ENCODE measurements at regions not wholly inside any gene's neighbourhood (a gene's known extent, or its start where the extent isn't known, plus 50 kb on each side); places are given as distances from the start of the nearest gene placed in this dataset.

DNA sequence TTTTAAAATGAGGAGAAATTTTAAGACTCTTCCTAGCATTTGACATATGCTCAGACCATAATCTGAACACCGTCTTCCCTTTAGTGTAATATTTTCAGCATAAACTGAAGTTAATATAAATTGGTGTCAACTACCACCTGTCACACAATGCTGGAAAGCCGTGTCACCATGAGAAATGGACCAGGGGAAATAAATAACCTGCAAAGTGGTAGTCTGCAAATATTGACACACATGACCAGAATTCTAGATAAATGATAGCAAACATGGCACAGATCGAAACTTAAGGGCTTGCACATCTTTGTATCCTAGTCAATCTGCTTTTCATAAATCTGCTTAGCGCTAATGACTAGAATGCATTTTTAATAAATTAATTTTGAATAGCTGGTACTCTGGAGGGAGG lies 191.9 kb downstream of the CD83 start:
- Histone ChIP-seq H3K4me1 (ENCODE audit: control insufficient read depth in 5 of 5, insufficient read depth in 5 of 5, low read length in 5 of 5) (peaks cover 0 to 21% (median 4%) of the 10 kb centered on the region in 5 donors), H3K4me3 (no peak overlapping the region), H3K9me3 (ENCODE audit: control insufficient read depth in 4 of 4, insufficient read depth in 3 of 4, low read length in 3 of 4) (peaks cover 0 to 2% (median 0%) of the 10 kb centered on the region in 4 donors), H3K9ac (ENCODE audit: insufficient read depth in 1 of 2, low read length in 2 of 2) (no peak overlapping the region), H3K36me3 (ENCODE audit: control insufficient read depth in 4 of 4, insufficient read depth in 4 of 4, low read length in 4 of 4) (no peaks in the 10 kb centered on the region), H3K27ac (ENCODE audit: low read depth in 1 of 2, low read length in 1 of 2) (no peak overlapping the region), H3K27me3 (ENCODE audit: control insufficient read depth in 3 of 3, insufficient read depth in 3 of 3, low read length in 2 of 3) (no peaks in the 10 kb centered on the region)
- ATAC-seq (ENCODE audit: insufficient read depth, low FRiP score): no peak
- no peak for DNase-seq
- TF ChIP-seq, protein P1, sequence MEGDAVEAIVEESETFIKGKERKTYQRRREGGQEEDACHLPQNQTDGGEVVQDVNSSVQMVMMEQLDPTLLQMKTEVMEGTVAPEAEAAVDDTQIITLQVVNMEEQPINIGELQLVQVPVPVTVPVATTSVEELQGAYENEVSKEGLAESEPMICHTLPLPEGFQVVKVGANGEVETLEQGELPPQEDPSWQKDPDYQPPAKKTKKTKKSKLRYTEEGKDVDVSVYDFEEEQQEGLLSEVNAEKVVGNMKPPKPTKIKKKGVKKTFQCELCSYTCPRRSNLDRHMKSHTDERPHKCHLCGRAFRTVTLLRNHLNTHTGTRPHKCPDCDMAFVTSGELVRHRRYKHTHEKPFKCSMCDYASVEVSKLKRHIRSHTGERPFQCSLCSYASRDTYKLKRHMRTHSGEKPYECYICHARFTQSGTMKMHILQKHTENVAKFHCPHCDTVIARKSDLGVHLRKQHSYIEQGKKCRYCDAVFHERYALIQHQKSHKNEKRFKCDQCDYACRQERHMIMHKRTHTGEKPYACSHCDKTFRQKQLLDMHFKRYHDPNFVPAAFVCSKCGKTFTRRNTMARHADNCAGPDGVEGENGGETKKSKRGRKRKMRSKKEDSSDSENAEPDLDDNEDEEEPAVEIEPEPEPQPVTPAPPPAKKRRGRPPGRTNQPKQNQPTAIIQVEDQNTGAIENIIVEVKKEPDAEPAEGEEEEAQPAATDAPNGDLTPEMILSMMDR (IDR thresholded peaks at IDR 0.05; ENCODE audit: control extremely low read depth, extremely low read depth): no peak
- 77 to 91% methylated on average over 4 of the region's 4 CpGs for WGBS, 2 donors

DNA sequence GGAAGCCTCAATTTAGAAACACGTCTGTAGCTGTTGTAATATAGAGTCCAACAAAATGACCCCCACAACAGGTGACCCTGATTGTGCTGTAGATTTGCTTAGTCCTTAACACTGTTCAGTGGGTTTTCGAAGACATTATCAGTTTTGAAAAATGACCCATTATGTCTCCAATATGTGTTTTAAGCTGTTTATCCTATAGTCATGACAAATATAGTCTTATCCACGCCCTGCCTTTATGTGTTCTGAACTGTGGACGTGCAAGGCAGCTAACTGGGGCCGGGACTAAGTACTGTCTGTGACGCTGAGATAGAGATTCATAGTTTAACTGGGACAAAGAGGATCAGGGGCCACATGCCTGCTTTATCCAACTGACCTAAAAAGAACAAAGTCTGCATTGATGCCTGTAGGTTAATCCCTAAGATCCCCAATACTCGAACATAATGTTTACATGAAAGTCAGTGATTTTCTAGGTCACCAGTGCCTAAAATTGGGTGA lies 192.4 kb downstream of the CD83 start:
- Histone ChIP-seq H3K9ac (ENCODE audit: insufficient read depth in 1 of 2, low read length in 2 of 2) (no peak overlapping the region), H3K4me3 (no peak overlapping the region), H3K4me1 (ENCODE audit: control insufficient read depth in 5 of 5, insufficient read depth in 5 of 5, low read length in 5 of 5) (peaks cover 0 to 21% (median 3%) of the 10 kb centered on the region in 5 donors), H3K27me3 (ENCODE audit: control insufficient read depth in 3 of 3, insufficient read depth in 3 of 3, low read length in 2 of 3) (no peaks in the 10 kb centered on the region), H3K9me3 (ENCODE audit: control insufficient read depth in 4 of 4, insufficient read depth in 3 of 4, low read length in 3 of 4) (peaks cover 0 to 2% (median 0%) of the 10 kb centered on the region in 4 donors), H3K27ac (ENCODE audit: low read depth in 1 of 2, low read length in 1 of 2) (no peak overlapping the region), H3K36me3 (ENCODE audit: control insufficient read depth in 4 of 4, insufficient read depth in 4 of 4, low read length in 4 of 4) (no peaks in the 10 kb centered on the region)
- no peak for ATAC-seq (ENCODE audit: insufficient read depth, low FRiP score)
- WGBS, 2 donors: 86 to 89% methylated on average over 7 of the region's 7 CpGs
- DNase-seq: no peak
- TF ChIP-seq, protein P1 (IDR thresholded peaks at IDR 0.05; ENCODE audit: control extremely low read depth, extremely low read depth): no peak

DNA sequence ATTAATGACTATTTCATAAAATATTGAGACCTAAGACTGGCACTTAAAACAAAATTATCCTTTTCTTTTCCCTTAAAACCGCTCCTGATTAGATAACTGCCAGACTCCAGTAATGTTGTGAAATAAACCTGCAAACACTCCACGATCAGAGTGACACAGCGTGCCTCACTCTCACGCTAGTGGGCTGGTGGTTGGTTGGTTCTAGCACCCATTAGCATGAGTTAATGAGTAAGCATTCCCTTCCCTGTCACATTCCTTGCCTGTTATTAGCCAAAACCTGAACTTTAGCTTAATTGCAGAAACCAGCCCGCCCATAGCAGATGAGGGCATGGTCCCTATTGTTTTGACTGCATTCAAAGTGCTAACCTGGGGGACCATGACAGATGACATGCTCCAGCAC lies 193.4 kb downstream of the CD83 start:
- ATAC-seq (ENCODE audit: insufficient read depth, low FRiP score) (peak; percentile 85), DNase-seq (peak in 1 of 3 donors; percentile 33)
- H3K9me3 ChIP-seq (ENCODE audit: control insufficient read depth in 4 of 4, insufficient read depth in 3 of 4, low read length in 3 of 4): peaks cover 0 to 2% (median 0%) of the 10 kb centered on the region in 4 donors
- peaks cover 0 to 22% (median 3%) of the 10 kb centered on the region in 5 donors for H3K4me1 ChIP-seq (ENCODE audit: control insufficient read depth in 5 of 5, insufficient read depth in 5 of 5, low read length in 5 of 5)
- H3K9ac ChIP-seq (ENCODE audit: insufficient read depth in 1 of 2, low read length in 2 of 2): no peak overlapping the region
- H3K27me3 ChIP-seq (ENCODE audit: control insufficient read depth in 3 of 3, insufficient read depth in 3 of 3, low read length in 2 of 3): no peaks in the 10 kb centered on the region
- TF ChIP-seq, protein P1 (IDR thresholded peaks at IDR 0.05; ENCODE audit: control extremely low read depth, extremely low read depth): no peak
- WGBS, 2 donors: 53 to 60% methylated on average over 5 of the region's 5 CpGs
- H3K36me3 ChIP-seq (ENCODE audit: control insufficient read depth in 4 of 4, insufficient read depth in 4 of 4, low read length in 4 of 4): no peaks in the 10 kb centered on the region
- H3K4me3 ChIP-seq: no peak overlapping the region
- peak overlapping the region in 1 of 2 donors; percentile 46 for H3K27ac ChIP-seq (ENCODE audit: low read depth in 1 of 2, low read length in 1 of 2)

DNA sequence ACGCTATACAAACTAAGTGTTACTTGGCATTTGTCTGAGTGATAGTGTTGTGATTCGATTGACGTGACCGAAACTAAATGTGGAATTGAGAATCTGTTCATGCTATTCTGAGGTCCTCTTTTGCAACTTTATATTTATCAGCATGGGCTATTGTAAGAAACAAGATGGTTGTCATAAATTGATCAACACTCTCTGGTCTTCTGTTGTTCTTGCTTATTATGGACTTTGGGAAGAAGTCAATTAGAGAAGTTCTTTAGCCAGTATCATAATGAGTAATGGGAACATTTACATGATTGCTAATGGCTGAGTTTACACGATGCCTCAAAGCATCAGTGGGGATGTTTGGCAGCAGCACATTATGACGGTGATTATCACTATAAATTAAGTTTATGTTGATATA lies 195.0 kb downstream of the CD83 start:
- peaks cover 0 to 25% (median 10%) of the 10 kb centered on the region in 5 donors for H3K4me1 ChIP-seq (ENCODE audit: control insufficient read depth in 5 of 5, insufficient read depth in 5 of 5, low read length in 5 of 5)
- H3K27me3 ChIP-seq (ENCODE audit: control insufficient read depth in 3 of 3, insufficient read depth in 3 of 3, low read length in 2 of 3): no peaks in the 10 kb centered on the region
- 85 to 92% methylated on average over 6 of the region's 6 CpGs for WGBS, 2 donors
- H3K9ac ChIP-seq (ENCODE audit: insufficient read depth in 1 of 2, low read length in 2 of 2): no peak overlapping the region
- no peaks in the 10 kb centered on the region for H3K36me3 ChIP-seq (ENCODE audit: control insufficient read depth in 4 of 4, insufficient read depth in 4 of 4, low read length in 4 of 4)
- no peak for DNase-seq
- no peak for ATAC-seq (ENCODE audit: insufficient read depth, low FRiP score)
- no peak overlapping the region for H3K4me3 ChIP-seq
- TF ChIP-seq, protein P1 (IDR thresholded peaks at IDR 0.05; ENCODE audit: control extremely low read depth, extremely low read depth): no peak
- no peak overlapping the region for H3K27ac ChIP-seq (ENCODE audit: low read depth in 1 of 2, low read length in 1 of 2)
- peaks cover 0 to 2% (median 0%) of the 10 kb centered on the region in 4 donors for H3K9me3 ChIP-seq (ENCODE audit: control insufficient read depth in 4 of 4, insufficient read depth in 3 of 4, low read length in 3 of 4)
